Right lobe of liver (tissue), 6 donors: ENCODE measurements at regions not wholly inside any gene's neighbourhood (a gene's known extent, or its start where the extent isn't known, plus 50 kb on each side); places are given as distances from the start of the nearest gene placed in this dataset.
"Not testable (repeated sequence)": the region's sequence is repeated elsewhere in the genome, so short reads cannot be mapped to it uniquely, and the experiment has no call there.

Experiments
- ATAC-seq, 4 donors: fragments of 200-7000 bp; cut with Tn5 transposase; one replicate each; pipeline ENCODE4 v1.9.1; 2020; ENCODE audit warnings: mild to moderate bottlenecking in 4 of 4, moderate library complexity in 4 of 4
- DNase-seq, 3 donors: peaks; one replicate each; pipeline ENCODE4 v3.0.0-alpha.2; 2020
- H3K27ac ChIP-seq, 3 donors: fragments of 200-600 bp; one replicate each; pipeline ENCODE4 v1.8.0; 2022
- H3K27me3 ChIP-seq, 2 donors: fragments of 200-600 bp; one replicate each; pipeline ENCODE4 v1.8.0; 2022
- H3K36me3 ChIP-seq, 4 donors: fragments of 200-600 bp; sonication (generic) in 1 of 4; one replicate each; pipeline versions ENCODE4 v1.5.1 to v1.8.0; 2017 to 2022; ENCODE audit warnings: control low read depth in 1 of 4
- H3K4me1 ChIP-seq, 4 donors: fragments of 200-600 bp; sonication (generic) in 1 of 4; one replicate each; pipeline versions ENCODE4 v1.5.1 to v1.8.0; 2017 to 2022; ENCODE audit warnings: control low read depth in 1 of 4
- H3K4me3 ChIP-seq, 3 donors: fragments of 200-600 bp; one replicate each; pipeline ENCODE4 v1.8.0; 2022
- H3K9me3 ChIP-seq, 4 donors: fragments of 200-600 bp; sonication (generic) in 1 of 4; one replicate each; pipeline versions ENCODE4 v1.5.1 to v1.8.0; 2017 to 2022; ENCODE audit warnings: control low read depth in 1 of 4
- CTCF ChIP-seq, 4 donors: fragments of 200-600 bp in 3 of 4; fragments of 450-650 bp in 1 of 4; IDR thresholded peaks; one replicate each; pipeline versions ENCODE4 v1.5.1 to v1.8.0; 2016 to 2022; ENCODE audit warnings: antibody characterized with exemption in 4 of 4, mild to moderate bottlenecking in 2 of 4
- POLR2A ChIP-seq: fragments of 450-650 bp; IDR thresholded peaks from one replicate; pipeline ENCODE4 v1.6.1; 2017; ENCODE audit warnings: antibody characterized with exemption, mild to moderate bottlenecking
- WGBS: methylation state at CpG from one replicate; pipeline ENCODE4 v1.1.6; 2018; ENCODE audit warnings: low coverage, low lambda C conversion rate; ENCODE audit not compliant: insufficient coverage; ENCODE audit errors: missing lambda C conversion rate; 5-methylcytosine and 5-hydroxymethylcytosine counted together
- intact Hi-C, 2 donors: fragments of 100-400 bp; cut with DNase I; formaldehyde crosslinking; loops; one replicate each; pipeline versions ENCODE4 v1.11.2 to v1.14.1; 2022
- donor health status: DM: no; HTN: yes; CAD: no.
- donor health status: DM: no; HTN: no; CAD: no.
- donor health status: DM: no; HTN: no; CAD: no.
- donor health status: DM: no; HTN: yes; CAD: no.
- donor health status: DM: no; HTN: yes; CAD: no.

GRCh38 chr10:4405828-4406227 lies 420.2 kb upstream of the AKR1E2 start:
- Histone ChIP-seq H3K4me1 (no peaks in the 10 kb centered on the region), H3K36me3 (no peaks in the 10 kb centered on the region), H3K4me3 (no peak overlapping the region), H3K9me3 (no peaks in the 10 kb centered on the region), H3K27ac (no peak overlapping the region), H3K27me3 (no peaks in the 10 kb centered on the region)
- 68% methylated on average over 3 of the region's 3 CpGs for WGBS
- intact Hi-C loops, result no loop called here
- TF ChIP-seq CTCF (IDR thresholded peaks at IDR 0.05), result no peak
- TF ChIP-seq POLR2A, result no peak
- ATAC-seq, result no peak
- no peak for DNase-seq

DNA sequence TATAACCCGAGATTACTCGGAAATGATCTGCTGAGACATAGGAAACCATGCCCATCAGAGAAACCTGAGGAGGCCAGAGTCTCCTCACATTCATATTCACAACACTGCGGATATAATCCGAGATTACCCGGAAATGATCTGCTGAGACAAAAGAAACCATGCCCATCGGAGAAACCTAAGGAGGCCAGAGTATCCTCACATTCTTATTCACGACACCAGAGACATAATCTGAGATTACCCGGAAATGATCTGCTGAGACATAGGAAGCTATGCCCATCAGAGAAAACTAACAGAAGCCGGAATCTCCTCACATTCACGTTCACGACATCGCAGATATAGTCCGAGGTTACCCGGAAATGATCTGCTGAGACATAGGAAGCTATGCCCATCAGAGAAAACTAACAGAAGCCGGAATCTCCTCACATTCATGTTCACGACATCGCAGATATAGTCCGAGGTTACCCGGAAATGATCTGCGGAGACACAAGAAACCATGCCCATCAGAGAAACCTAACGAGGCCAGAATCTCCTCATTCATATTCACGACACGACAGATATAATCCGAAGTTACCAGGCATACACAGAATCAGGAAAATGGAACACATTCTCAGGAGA lies 422.3 kb upstream of the AKR1E2 start:
- ATAC-seq, result no peak
- Histone ChIP-seq H3K4me1 (no peaks in the 10 kb centered on the region), H3K9me3 (no peaks in the 10 kb centered on the region), H3K36me3 (no peaks in the 10 kb centered on the region), H3K27me3 (no peaks in the 10 kb centered on the region), H3K4me3 (no peak overlapping the region), H3K27ac (no peak overlapping the region)
- no peak for DNase-seq
- WGBS, result 73% methylated on average over 21 of the region's 24 CpGs
- TF ChIP-seq CTCF (IDR thresholded peaks at IDR 0.05) (no peak), POLR2A (no peak)
- intact Hi-C loops, result no loop called here

DNA sequence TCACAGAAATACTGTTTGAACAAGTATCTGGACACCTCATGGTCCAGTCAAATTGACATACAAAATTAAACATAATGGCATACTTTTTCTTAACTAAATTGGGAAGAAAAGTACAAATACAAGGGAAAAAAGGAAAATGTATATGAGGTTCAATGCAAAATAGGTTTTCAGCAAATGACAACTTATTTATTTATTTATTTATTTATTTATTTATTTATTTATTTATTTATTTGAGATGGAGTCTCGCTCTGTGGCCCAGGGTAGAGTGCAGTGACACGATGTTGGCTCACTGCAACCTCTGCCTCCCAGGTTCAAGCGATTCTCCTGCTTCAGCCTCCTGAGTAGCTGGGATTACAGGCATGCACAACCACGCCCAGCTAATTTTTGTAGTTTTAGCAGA lies 424.9 kb upstream of the AKR1E2 start:
- intact Hi-C loops, ATAC-seq, H3K36me3 ChIP-seq, H3K9me3 ChIP-seq, H3K27me3 ChIP-seq, H3K4me3 ChIP-seq, H3K4me1 ChIP-seq, DNase-seq, H3K27ac ChIP-seq: not testable (repeated sequence)
- WGBS, result 80% methylated on average over 4 of the region's 4 CpGs

DNA sequence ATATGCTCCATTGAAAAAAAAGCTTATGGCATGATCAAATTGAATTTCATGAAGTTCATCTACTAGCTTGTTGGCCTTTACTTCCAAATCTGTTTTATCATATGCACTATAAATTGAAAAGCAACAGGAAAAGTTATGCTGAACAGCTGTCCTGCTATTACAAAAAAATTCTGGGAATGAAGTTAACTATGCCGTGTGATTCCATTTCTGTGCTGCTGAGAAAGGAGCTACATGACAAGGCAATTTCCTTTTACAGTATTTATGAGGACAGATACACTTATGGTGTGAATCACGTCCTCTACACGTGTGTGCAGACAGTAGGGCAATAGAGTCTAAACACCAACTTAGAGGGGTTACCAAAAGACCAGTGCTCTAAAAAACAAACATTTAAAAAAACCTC lies 426.5 kb upstream of the AKR1E2 start:
- Histone ChIP-seq H3K9me3 (no peaks in the 10 kb centered on the region), H3K36me3 (no peaks in the 10 kb centered on the region), H3K27me3 (no peaks in the 10 kb centered on the region), H3K4me3 (no peak overlapping the region), H3K4me1 (no peaks in the 10 kb centered on the region), H3K27ac (no peak overlapping the region)
- DNase-seq (no peak), ATAC-seq (no peak)
- intact Hi-C loops, result no loop called here
- WGBS, result 63% methylated on average over 3 of the region's 3 CpGs
- no peak for TF ChIP-seq CTCF (IDR thresholded peaks at IDR 0.05)
- no peak for TF ChIP-seq POLR2A

DNA sequence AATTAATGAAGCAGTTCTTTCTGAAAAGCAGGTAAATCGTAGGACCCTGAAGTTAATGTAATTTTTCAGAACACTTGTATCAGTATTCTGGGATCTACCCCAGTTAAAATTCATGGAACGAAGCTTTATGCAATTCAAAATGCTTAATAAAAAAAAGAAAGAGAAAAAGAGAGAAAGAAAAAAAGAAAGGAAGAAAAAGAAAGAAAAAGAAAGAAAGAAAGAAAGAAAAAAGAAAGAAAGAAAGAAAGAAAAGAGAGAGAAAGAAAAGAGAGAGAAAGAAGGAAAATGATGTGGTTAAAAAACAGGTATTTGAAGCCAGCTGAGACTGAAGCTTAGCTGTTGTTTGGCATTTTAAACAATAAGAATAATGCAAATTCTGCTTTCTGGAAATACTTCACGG lies 427.4 kb upstream of the AKR1E2 start:
- Histone ChIP-seq H3K27ac (no peak overlapping the region), H3K4me3 (no peak overlapping the region), H3K27me3 (no peaks in the 10 kb centered on the region), H3K4me1 (no peaks in the 10 kb centered on the region), H3K36me3 (no peaks in the 10 kb centered on the region), H3K9me3 (no peaks in the 10 kb centered on the region)
- WGBS, result 54% methylated on average over 3 of the region's 3 CpGs
- intact Hi-C loops, result no loop called here
- TF ChIP-seq POLR2A (no peak), CTCF (IDR thresholded peaks at IDR 0.05) (no peak)
- no peak for DNase-seq
- no peak for ATAC-seq
